Right hindlimb (tissue), 1 donor: ENCODE measurements at regions not wholly inside any gene's neighbourhood (a gene's known extent, or its start where the extent isn't known, plus 50 kb on each side); places are given as distances from the start of the nearest gene placed in this dataset.

ENCODE experiments used
- DNase-seq: peaks from one replicate; pipeline ENCODE4 v3.0.0-alpha.2; 2018

- no peak for DNase-seq
These were observed 54.0 kb upstream of the TOP3B start for GRCh38 chr22:22036588-22036987.

- no peak for DNase-seq
These were observed 53.3 kb upstream of the TOP3B start for GRCh38 chr22:22035771-22036314.

GRCh38 chr22:22035203-22035602, 52.6 kb upstream of the TOP3B start:
- DNase-seq, result no peak

- DNase-seq, result no peak
These were observed 52.0 kb upstream of the TOP3B start for GRCh38 chr22:22034469-22035132.

- no peak for DNase-seq
These were observed 51.3 kb upstream of the TOP3B start for GRCh38 chr22:22033803-22034468.

- DNase-seq, result no peak
These were observed 50.6 kb upstream of the TOP3B start for GRCh38 chr22:22032906-22033802.

GRCh38 chr22:22032099-22032905, 49.7 kb upstream of the TOP3B start:
- DNase-seq, result no peak
